Vagina (tissue), 2 donors: ENCODE measurements at regions not wholly inside any gene's neighbourhood (a gene's known extent, or its start where the extent isn't known, plus 50 kb on each side); places are given as distances from the start of the nearest gene placed in this dataset.

Source experiments
- POLR2A ChIP-seq, 2 donors: fragments of 450-650 bp; IDR thresholded peaks; one replicate each; pipeline ENCODE4 v1.6.1; 2017; ENCODE audit warnings: antibody characterized with exemption in 2 of 2, mild to moderate bottlenecking in 2 of 2, moderate library complexity in 2 of 2
- POLR2AphosphoS5 ChIP-seq, 2 donors: sonication (generic); formaldehyde crosslinking; IDR thresholded peaks; one replicate each; pipeline ENCODE4 v1.9.0; 2017; ENCODE audit warnings: antibody characterized with exemption in 2 of 2, mild to moderate bottlenecking in 2 of 2, low read depth in 1 of 2; ENCODE audit not compliant: insufficient read depth in 1 of 2

GRCh38 chr1:102595106-102595505, 513.2 kb downstream of the COL11A1 start:
- TF ChIP-seq POLR2AphosphoS5 (IDR thresholded peaks at IDR 0.05; ENCODE audit: insufficient read depth in 1 of 2, low read depth in 1 of 2) (no peak), POLR2A (IDR thresholded peaks at IDR 0.05) (no peak)
